ENCODE measurements at regions not wholly inside any gene's neighbourhood (a gene's known extent, or its start where the extent isn't known, plus 50 kb on each side); places are given as distances from the start of the nearest gene placed in this dataset.

- no peak for ATAC-seq
- no peaks in the 10 kb centered on the region for H3K27me3 Mint-ChIP-seq
- POLR2A ChIA-PET, result no interaction called here
Observed at GRCh38 chr7:136693166-136694119, 175.0 kb upstream of the CHRM2 start.

GRCh38 chr7:136692221-136692620, 176.2 kb upstream of the CHRM2 start:
- no peak for DNase-seq
- no peaks in the 10 kb centered on the region for H3K36me3 Mint-ChIP-seq
- no peak overlapping the region for H3K27ac Mint-ChIP-seq
- H3K4me1 Mint-ChIP-seq, result no peaks in the 10 kb centered on the region
- ATAC-seq, result no peak
- no peaks in the 10 kb centered on the region for H3K27me3 Mint-ChIP-seq
- POLR2A ChIA-PET, result no interaction called here
- H3K9me3 Mint-ChIP-seq, result peaks cover 0 to 13% (median 7%) of the 10 kb centered on the region in 9 donors
- H3K4me3 Mint-ChIP-seq, result no peak overlapping the region

More at GRCh38 chr7:136693166-136694119, 175.0 kb upstream of the CHRM2 start:
- no peaks in the 10 kb centered on the region for H3K4me1 Mint-ChIP-seq
- no peak overlapping the region for H3K4me3 Mint-ChIP-seq
- H3K9me3 Mint-ChIP-seq, result peaks cover 0 to 13% (median 4%) of the 10 kb centered on the region in 9 donors
- H3K36me3 Mint-ChIP-seq, result no peaks in the 10 kb centered on the region
- H3K27ac Mint-ChIP-seq, result no peak overlapping the region
- no peak for DNase-seq

GRCh38 chr7:136688601-136689000, 179.9 kb upstream of the CHRM2 start:
- POLR2A ChIA-PET, result no interaction called here
- no peak overlapping the region for H3K27ac Mint-ChIP-seq
- peaks cover 0 to 8% (median 5%) of the 10 kb centered on the region in 9 donors for H3K9me3 Mint-ChIP-seq
- DNase-seq (no peak), ATAC-seq (no peak)
- H3K4me3 Mint-ChIP-seq, result no peak overlapping the region
- H3K36me3 Mint-ChIP-seq, result no peaks in the 10 kb centered on the region
- no peaks in the 10 kb centered on the region for H3K4me1 Mint-ChIP-seq
- H3K27me3 Mint-ChIP-seq, result no peaks in the 10 kb centered on the region

GRCh38 chr7:136687693-136688322, 180.6 kb upstream of the CHRM2 start:
- ATAC-seq, result no peak
- Mint-ChIP-seq H3K9me3 (peaks cover 0 to 10% (median 5%) of the 10 kb centered on the region in 9 donors), H3K27me3 (no peaks in the 10 kb centered on the region), H3K4me3 (no peak overlapping the region), H3K4me1 (no peaks in the 10 kb centered on the region), H3K36me3 (no peaks in the 10 kb centered on the region), H3K27ac (no peak overlapping the region)
- DNase-seq, result no peak
- POLR2A ChIA-PET, result no interaction called here

- ATAC-seq, result no peak
- no peaks in the 10 kb centered on the region for H3K27me3 Mint-ChIP-seq
Observed at GRCh38 chr7:136685501-136686173, 182.8 kb upstream of the CHRM2 start.

GRCh38 chr7:136677471-136678365, 190.7 kb upstream of the CHRM2 start:
- no peak overlapping the region for H3K4me3 Mint-ChIP-seq
- POLR2A ChIA-PET, result no interaction called here
- H3K36me3 Mint-ChIP-seq, result no peaks in the 10 kb centered on the region

More at GRCh38 chr7:136685501-136686173, 182.8 kb upstream of the CHRM2 start:
- H3K4me3 Mint-ChIP-seq, result no peak overlapping the region
- peaks cover 0 to 10% (median 5%) of the 10 kb centered on the region in 9 donors for H3K9me3 Mint-ChIP-seq
- no peak overlapping the region for H3K27ac Mint-ChIP-seq
- no peak for DNase-seq
- H3K4me1 Mint-ChIP-seq, result no peaks in the 10 kb centered on the region
- POLR2A ChIA-PET, result no interaction called here
- H3K36me3 Mint-ChIP-seq, result no peaks in the 10 kb centered on the region

GRCh38 chr7:136667584-136667983, 200.9 kb upstream of the CHRM2 start:
- H3K4me3 Mint-ChIP-seq, result no peak overlapping the region
- H3K27me3 Mint-ChIP-seq, result no peaks in the 10 kb centered on the region
- ATAC-seq (no peak), DNase-seq (no peak)
- POLR2A ChIA-PET, result no interaction called here
- no peak overlapping the region for H3K27ac Mint-ChIP-seq
- H3K9me3 Mint-ChIP-seq, result peaks cover 3 to 40% (median 18%) of the 10 kb centered on the region in 9 donors
- H3K36me3 Mint-ChIP-seq, result peaks cover 0 to 8% (median 0%) of the 10 kb centered on the region in 3 donors
- H3K4me1 Mint-ChIP-seq, result no peaks in the 10 kb centered on the region

More at GRCh38 chr7:136677471-136678365, 190.7 kb upstream of the CHRM2 start:
- H3K9me3 Mint-ChIP-seq, result peaks cover 4 to 40% (median 19%) of the 10 kb centered on the region in 9 donors
- DNase-seq (no peak), ATAC-seq (no peak)
- no peaks in the 10 kb centered on the region for H3K4me1 Mint-ChIP-seq
- no peak overlapping the region for H3K27ac Mint-ChIP-seq
- no peaks in the 10 kb centered on the region for H3K27me3 Mint-ChIP-seq

- no peaks in the 10 kb centered on the region for H3K27me3 Mint-ChIP-seq
- H3K9me3 Mint-ChIP-seq, result peaks cover 0 to 40% (median 10%) of the 10 kb centered on the region in 9 donors
- ATAC-seq (no peak), DNase-seq (no peak)
- no peaks in the 10 kb centered on the region for H3K4me1 Mint-ChIP-seq
- POLR2A ChIA-PET, result no interaction called here
- H3K36me3 Mint-ChIP-seq, result no peaks in the 10 kb centered on the region
- no peak overlapping the region for H3K4me3 Mint-ChIP-seq
- no peak overlapping the region for H3K27ac Mint-ChIP-seq
Observed at GRCh38 chr7:136665878-136666509, 202.5 kb upstream of the CHRM2 start.

GRCh38 chr7:136664537-136664936, 203.9 kb upstream of the CHRM2 start:
- no peak overlapping the region for H3K4me3 Mint-ChIP-seq
- no peaks in the 10 kb centered on the region for H3K36me3 Mint-ChIP-seq
- no peaks in the 10 kb centered on the region for H3K27me3 Mint-ChIP-seq
- no peak overlapping the region for H3K27ac Mint-ChIP-seq
- DNase-seq (no peak), ATAC-seq (no peak)
- POLR2A ChIA-PET, result no interaction called here
- H3K4me1 Mint-ChIP-seq, result no peaks in the 10 kb centered on the region
- H3K9me3 Mint-ChIP-seq, result peaks cover 0 to 31% (median 6%) of the 10 kb centered on the region in 9 donors

GRCh38 chr7:136657482-136657921, 210.9 kb upstream of the CHRM2 start:
- no peaks in the 10 kb centered on the region for H3K27me3 Mint-ChIP-seq
- no peaks in the 10 kb centered on the region for H3K4me1 Mint-ChIP-seq
- POLR2A ChIA-PET, result no interaction called here
- H3K9me3 Mint-ChIP-seq, result peaks cover 0 to 31% (median 7%) of the 10 kb centered on the region in 9 donors
- ATAC-seq (no peak), DNase-seq (no peak)
- H3K4me3 Mint-ChIP-seq, result no peak overlapping the region
- no peak overlapping the region for H3K27ac Mint-ChIP-seq
- H3K36me3 Mint-ChIP-seq, result no peaks in the 10 kb centered on the region

GRCh38 chr7:136656516-136656915, 211.9 kb upstream of the CHRM2 start:
- Mint-ChIP-seq H3K36me3 (no peaks in the 10 kb centered on the region), H3K27me3 (no peaks in the 10 kb centered on the region), H3K9me3 (peaks cover 0 to 24% (median 5%) of the 10 kb centered on the region in 9 donors), H3K27ac (no peak overlapping the region), H3K4me1 (no peaks in the 10 kb centered on the region), H3K4me3 (no peak overlapping the region)
- ATAC-seq (no peak), DNase-seq (no peak)
- POLR2A ChIA-PET, result no interaction called here

GRCh38 chr7:136655414-136655813, 213.0 kb upstream of the CHRM2 start:
- no peaks in the 10 kb centered on the region for H3K4me1 Mint-ChIP-seq
- no peak overlapping the region for H3K27ac Mint-ChIP-seq
- no peak for ATAC-seq
- no peak for DNase-seq
- POLR2A ChIA-PET, result no interaction called here
- peaks cover 0 to 30% (median 5%) of the 10 kb centered on the region in 9 donors for H3K9me3 Mint-ChIP-seq
- no peaks in the 10 kb centered on the region for H3K36me3 Mint-ChIP-seq
- H3K27me3 Mint-ChIP-seq, result no peaks in the 10 kb centered on the region
- no peak overlapping the region for H3K4me3 Mint-ChIP-seq
